AG10803 (cell line): ENCODE measurements at regions not wholly inside any gene's neighbourhood (a gene's known extent, or its start where the extent isn't known, plus 50 kb on each side); places are given as distances from the start of the nearest gene placed in this dataset.
A peak's percentile ranks its signal among the peaks of the same experiment; 100 is the strongest.

Source experiments
- DNase-seq: peaks from one replicate; pipeline ENCODE4 v3.0.0; 2010; ENCODE audit warnings: low read depth
- H3K4me3 ChIP-seq: 2 replicates; pipeline ENCODE4 v1.5.1; 2011; ENCODE audit warnings: mild to moderate bottlenecking, low read length, control low read depth
- TF ChIP-seq, protein P1 (sequence below): conservative IDR thresholded peaks from 2 replicates; pipeline ENCODE4 v1.5.1; 2011; ENCODE audit warnings: mild to moderate bottlenecking, low read length, control low read depth, inconsistent platforms

DNA sequence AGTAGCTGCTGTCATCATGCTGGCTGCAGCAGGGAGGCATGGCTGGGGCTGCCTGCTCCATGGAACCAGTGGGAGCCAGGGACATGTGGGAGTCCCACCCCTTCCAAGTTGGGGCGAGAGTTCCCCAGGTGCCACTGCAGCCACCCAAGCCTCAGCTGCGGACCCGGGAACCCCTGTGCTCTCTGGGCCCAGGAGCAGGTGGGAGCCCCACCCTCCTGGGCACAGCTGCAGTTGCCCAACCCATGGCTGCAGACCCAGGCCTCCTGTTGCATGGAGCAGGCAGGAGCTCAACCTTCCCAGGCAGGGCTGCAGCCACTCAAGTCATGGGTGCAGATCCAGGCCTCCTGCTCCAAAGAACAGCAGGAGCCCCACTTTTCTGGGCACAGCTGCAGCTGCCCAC is 274.2 kb upstream of the KCNJ16 start:
- TF ChIP-seq, protein P1, sequence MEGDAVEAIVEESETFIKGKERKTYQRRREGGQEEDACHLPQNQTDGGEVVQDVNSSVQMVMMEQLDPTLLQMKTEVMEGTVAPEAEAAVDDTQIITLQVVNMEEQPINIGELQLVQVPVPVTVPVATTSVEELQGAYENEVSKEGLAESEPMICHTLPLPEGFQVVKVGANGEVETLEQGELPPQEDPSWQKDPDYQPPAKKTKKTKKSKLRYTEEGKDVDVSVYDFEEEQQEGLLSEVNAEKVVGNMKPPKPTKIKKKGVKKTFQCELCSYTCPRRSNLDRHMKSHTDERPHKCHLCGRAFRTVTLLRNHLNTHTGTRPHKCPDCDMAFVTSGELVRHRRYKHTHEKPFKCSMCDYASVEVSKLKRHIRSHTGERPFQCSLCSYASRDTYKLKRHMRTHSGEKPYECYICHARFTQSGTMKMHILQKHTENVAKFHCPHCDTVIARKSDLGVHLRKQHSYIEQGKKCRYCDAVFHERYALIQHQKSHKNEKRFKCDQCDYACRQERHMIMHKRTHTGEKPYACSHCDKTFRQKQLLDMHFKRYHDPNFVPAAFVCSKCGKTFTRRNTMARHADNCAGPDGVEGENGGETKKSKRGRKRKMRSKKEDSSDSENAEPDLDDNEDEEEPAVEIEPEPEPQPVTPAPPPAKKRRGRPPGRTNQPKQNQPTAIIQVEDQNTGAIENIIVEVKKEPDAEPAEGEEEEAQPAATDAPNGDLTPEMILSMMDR, result no peak
- H3K4me3 ChIP-seq, result no peak overlapping the region

DNA sequence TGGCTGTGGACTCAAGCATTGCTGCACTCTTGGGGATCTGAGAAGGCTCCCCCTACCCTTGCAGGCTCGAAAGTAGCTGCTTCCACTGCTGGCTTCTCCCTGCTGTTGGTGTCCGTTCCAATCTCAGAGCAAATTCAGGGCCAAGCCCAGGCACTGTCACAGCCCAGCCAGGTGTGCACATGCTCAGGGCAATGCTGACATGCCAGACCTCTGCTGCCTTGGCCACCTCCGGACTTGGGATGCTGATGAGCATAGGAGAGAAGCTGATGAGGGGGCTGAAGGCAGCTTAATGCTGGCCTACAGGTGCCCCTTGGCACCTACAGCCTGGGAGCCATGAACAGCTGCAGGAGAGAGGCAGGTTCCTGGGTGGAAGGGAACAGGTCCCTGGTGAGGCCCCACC is 273.7 kb upstream of the KCNJ16 start:
- no peak for DNase-seq
- no peak overlapping the region for H3K4me3 ChIP-seq

More for the DNA sequence above, 274.2 kb upstream of the KCNJ16 start:
- no peak for DNase-seq

DNA sequence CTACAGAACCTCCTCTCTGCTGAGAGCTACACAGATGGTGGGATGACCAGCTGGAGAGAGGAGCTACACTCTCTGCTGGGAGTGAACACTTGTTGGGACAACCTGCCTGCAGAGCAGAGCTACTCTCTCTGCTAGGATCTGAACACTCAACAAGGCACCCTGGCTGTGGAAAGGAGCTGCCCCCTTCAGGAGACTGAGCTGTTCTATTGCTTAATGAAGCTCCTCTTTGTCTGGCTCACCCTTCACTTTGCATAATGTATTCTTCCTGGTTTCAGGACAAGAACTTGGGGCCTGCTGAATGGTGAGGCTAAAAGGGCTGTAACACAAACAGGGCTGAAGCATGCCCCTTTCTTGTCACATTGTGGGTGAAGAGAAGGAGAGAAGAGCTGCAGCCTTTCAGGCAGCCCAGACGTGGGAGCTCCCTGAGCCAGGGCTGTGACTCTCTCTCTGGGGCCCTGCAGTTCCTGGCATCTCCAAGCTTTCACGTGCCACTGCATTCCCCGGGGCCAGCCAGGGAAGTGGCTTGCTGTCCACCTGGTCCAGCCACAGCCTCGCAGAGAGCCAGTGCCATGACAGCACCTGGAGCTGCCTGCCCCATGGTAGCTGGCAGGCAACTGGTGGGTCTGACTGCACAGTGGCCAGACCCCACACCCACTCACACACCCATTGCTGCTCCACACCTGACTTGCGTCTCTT is 272.8 kb upstream of the KCNJ16 start:
- DNase-seq, result no peak
- no peak overlapping the region for H3K4me3 ChIP-seq
- TF ChIP-seq, protein P1, result no peak

More for the DNA sequence above, 273.7 kb upstream of the KCNJ16 start:
- TF ChIP-seq, protein P1, result no peak

- DNase-seq, result no peak
- no peak overlapping the region for H3K4me3 ChIP-seq
- TF ChIP-seq, protein P1, result no peak
Observed at GRCh38 chr17:69809331-69809730, 265.7 kb upstream of the KCNJ16 start.

DNA sequence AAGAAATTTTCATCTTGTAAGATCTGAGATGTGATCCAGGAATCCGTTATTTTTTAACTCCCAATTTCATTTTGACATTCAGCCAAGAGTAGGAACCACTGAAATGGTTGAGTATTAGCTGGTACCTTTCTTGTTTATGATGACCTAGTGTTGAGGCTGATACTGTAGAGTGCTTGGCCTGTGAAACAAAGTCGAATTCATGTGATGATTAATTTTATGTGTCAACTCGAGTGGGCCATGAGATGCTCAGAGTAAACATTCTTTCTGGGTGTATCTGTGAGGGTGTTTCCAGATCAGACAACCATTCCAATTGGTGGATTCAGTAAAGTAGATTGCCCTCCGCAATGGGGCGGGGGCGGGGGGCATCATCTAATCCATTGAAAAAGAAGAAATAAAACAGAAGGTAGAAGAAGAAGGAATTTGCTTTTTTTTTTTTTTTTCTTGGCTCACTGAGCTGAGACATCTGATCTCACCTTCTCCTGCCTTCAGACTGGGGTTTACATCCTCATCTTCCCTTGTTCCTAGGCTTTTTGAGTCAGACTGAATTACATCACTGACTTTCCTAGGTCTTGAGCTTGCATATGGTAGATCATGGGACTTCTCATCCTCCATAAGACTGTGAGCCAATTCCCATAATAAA is 264.6 kb upstream of the KCNJ16 start:
- TF ChIP-seq, protein P1, result no peak
- DNase-seq, result no peak
- H3K4me3 ChIP-seq, result no peak overlapping the region

GRCh38 chr17:69812240-69812837 is 262.7 kb upstream of the KCNJ16 start:
- no peak overlapping the region for H3K4me3 ChIP-seq
- peak; percentile 17 for DNase-seq
- TF ChIP-seq, protein P1, result no peak

GRCh38 chr17:69814031-69814430 is 261.0 kb upstream of the KCNJ16 start:
- TF ChIP-seq, protein P1, result no peak
- no peak overlapping the region for H3K4me3 ChIP-seq
- no peak for DNase-seq
